LNCaP clone FGC (cell line): ENCODE measurements at regions not wholly inside any gene's neighbourhood (a gene's known extent, or its start where the extent isn't known, plus 50 kb on each side); places are given as distances from the start of the nearest gene placed in this dataset.

Experiments
- DNase-seq: peaks from one replicate; pipeline ENCODE4 v3.0.0-alpha.2; 2011; ENCODE audit warnings: low read depth
- H3K4me3 ChIP-seq: 2 replicates; pipeline ENCODE4 v1.5.1; 2011; ENCODE audit warnings: mild to moderate bottlenecking, low read depth, low read length, control low read depth
- CTCF ChIP-seq: IDR thresholded peaks from 2 replicates; pipeline ENCODE4 v1.5.1; 2012; ENCODE audit warnings: mild to moderate bottlenecking; ENCODE audit not compliant: control insufficient read depth, insufficient read depth; ENCODE audit errors: extremely low read depth

GRCh38 chr12:41904041-41904440, 240.6 kb downstream of the GXYLT1 start:
- DNase-seq, result no peak
- no peak for TF ChIP-seq CTCF
- H3K4me3 ChIP-seq, result no peak overlapping the region

GRCh38 chr12:41903014-41903708, 241.5 kb downstream of the GXYLT1 start:
- TF ChIP-seq CTCF, result no peak
- no peak overlapping the region for H3K4me3 ChIP-seq
- no peak for DNase-seq

GRCh38 chr12:41899577-41899976, 245.1 kb downstream of the GXYLT1 start:
- H3K4me3 ChIP-seq, result no peak overlapping the region
- no peak for TF ChIP-seq CTCF
- DNase-seq, result no peak

GRCh38 chr12:41897593-41897992, 247.1 kb downstream of the GXYLT1 start:
- TF ChIP-seq CTCF, result no peak
- no peak overlapping the region for H3K4me3 ChIP-seq
- no peak for DNase-seq

GRCh38 chr12:41893491-41893890, 251.2 kb downstream of the GXYLT1 start:
- TF ChIP-seq CTCF, result no peak
- DNase-seq, result no peak
- no peak overlapping the region for H3K4me3 ChIP-seq

- no peak for TF ChIP-seq CTCF
Observed at GRCh38 chr12:41892302-41892701, 252.4 kb downstream of the GXYLT1 start.

GRCh38 chr12:41891226-41891625, 253.4 kb downstream of the GXYLT1 start:
- TF ChIP-seq CTCF, result no peak
- H3K4me3 ChIP-seq, result no peak overlapping the region
- DNase-seq, result no peak

More at GRCh38 chr12:41892302-41892701, 252.4 kb downstream of the GXYLT1 start:
- H3K4me3 ChIP-seq, result no peak overlapping the region
- no peak for DNase-seq
